Tibial artery (tissue), 4 donors: ENCODE measurements at regions not wholly inside any gene's neighbourhood (a gene's known extent, or its start where the extent isn't known, plus 50 kb on each side); places are given as distances from the start of the nearest gene placed in this dataset.

Source experiments
- DNase-seq, 2 donors: peaks; one replicate each; pipeline ENCODE4 v3.0.0-alpha.2; 2019
- H3K27ac ChIP-seq, 2 donors: fragments of 200-600 bp; sonication (generic) in 1 of 2; 1 replicate in 1 of 2; 2 replicates in 1 of 2; pipeline ENCODE4 v1.5.1; 2018 to 2019; ENCODE audit warnings: mild to moderate bottlenecking in 1 of 2
- H3K27me3 ChIP-seq, 2 donors: fragments of 200-600 bp; sonication (generic) in 1 of 2; one replicate each; pipeline versions ENCODE4 v1.5.1 to v1.6.0; 2016 to 2019
- H3K36me3 ChIP-seq, 3 donors: fragments of 200-600 bp; sonication (generic) in 2 of 3; one replicate each; pipeline ENCODE4 v1.5.1; 2016 to 2019; ENCODE audit warnings: mild to moderate bottlenecking in 2 of 3
- H3K4me1 ChIP-seq, 4 donors: fragments of 200-600 bp; sonication (generic) in 2 of 4; 1 replicate in 3 of 4; 2 replicates in 1 of 4; pipeline ENCODE4 v1.5.1; 2016 to 2019
- H3K4me3 ChIP-seq, 2 donors: fragments of 200-600 bp; sonication (generic) in 1 of 2; 1 replicate in 1 of 2; 2 replicates in 1 of 2; pipeline ENCODE4 v1.5.1; 2018 to 2019; ENCODE audit warnings: mild to moderate bottlenecking in 2 of 2
- H3K9me3 ChIP-seq, 3 donors: fragments of 200-600 bp; sonication (generic) in 1 of 3; one replicate each; pipeline ENCODE4 v1.5.1; 2016 to 2019
- intact Hi-C: fragments of 100-400 bp; cut with DNase I; formaldehyde crosslinking; loops from one replicate; pipeline ENCODE4 v1.15.0; 2023; ENCODE audit warnings: low total_unique reads
- TF ChIP-seq, protein P1 (sequence below), 2 experiments: fragments of 200-600 bp in 1 of 2; fragments of 450-650 bp in 1 of 2; IDR thresholded peaks; one replicate each; pipeline ENCODE4 v1.5.1; 2017 to 2019; ENCODE audit warnings: antibody characterized with exemption in 2 of 2, mild to moderate bottlenecking in 1 of 2, moderate library complexity in 1 of 2

DNA sequence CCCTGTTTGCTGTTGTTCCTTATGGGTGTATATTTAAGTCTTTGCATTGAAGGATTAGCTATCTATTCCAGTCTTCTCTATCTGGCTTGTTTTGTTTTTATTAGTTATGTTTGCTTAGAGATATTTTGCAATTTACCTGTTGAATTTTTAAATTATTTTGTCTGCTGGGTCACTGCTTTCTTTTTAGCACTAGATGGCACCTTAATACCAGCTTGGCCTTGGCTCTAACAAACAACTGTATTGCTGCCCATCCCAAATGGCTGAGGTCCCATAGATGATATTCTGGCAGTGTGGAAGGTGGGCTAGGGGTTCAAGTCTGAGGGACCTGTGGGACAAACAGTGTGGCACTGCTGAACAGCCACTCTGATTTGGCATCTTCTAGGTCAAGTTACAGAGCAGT lies 144.0 kb upstream of the FBXO33 start:
- peaks cover 0 to 6% (median 0%) of the 10 kb centered on the region in 3 donors for H3K36me3 ChIP-seq
- no peak overlapping the region for H3K4me3 ChIP-seq
- TF ChIP-seq, protein P1, sequence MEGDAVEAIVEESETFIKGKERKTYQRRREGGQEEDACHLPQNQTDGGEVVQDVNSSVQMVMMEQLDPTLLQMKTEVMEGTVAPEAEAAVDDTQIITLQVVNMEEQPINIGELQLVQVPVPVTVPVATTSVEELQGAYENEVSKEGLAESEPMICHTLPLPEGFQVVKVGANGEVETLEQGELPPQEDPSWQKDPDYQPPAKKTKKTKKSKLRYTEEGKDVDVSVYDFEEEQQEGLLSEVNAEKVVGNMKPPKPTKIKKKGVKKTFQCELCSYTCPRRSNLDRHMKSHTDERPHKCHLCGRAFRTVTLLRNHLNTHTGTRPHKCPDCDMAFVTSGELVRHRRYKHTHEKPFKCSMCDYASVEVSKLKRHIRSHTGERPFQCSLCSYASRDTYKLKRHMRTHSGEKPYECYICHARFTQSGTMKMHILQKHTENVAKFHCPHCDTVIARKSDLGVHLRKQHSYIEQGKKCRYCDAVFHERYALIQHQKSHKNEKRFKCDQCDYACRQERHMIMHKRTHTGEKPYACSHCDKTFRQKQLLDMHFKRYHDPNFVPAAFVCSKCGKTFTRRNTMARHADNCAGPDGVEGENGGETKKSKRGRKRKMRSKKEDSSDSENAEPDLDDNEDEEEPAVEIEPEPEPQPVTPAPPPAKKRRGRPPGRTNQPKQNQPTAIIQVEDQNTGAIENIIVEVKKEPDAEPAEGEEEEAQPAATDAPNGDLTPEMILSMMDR (IDR thresholded peaks at IDR 0.05), result no peak
- H3K27ac ChIP-seq, result no peak overlapping the region
- intact Hi-C loops, result no loop called here
- no peaks in the 10 kb centered on the region for H3K4me1 ChIP-seq
- H3K9me3 ChIP-seq, result peaks cover 0 to 8% (median 4%) of the 10 kb centered on the region in 3 donors
- no peaks in the 10 kb centered on the region for H3K27me3 ChIP-seq
- no peak for DNase-seq

DNA sequence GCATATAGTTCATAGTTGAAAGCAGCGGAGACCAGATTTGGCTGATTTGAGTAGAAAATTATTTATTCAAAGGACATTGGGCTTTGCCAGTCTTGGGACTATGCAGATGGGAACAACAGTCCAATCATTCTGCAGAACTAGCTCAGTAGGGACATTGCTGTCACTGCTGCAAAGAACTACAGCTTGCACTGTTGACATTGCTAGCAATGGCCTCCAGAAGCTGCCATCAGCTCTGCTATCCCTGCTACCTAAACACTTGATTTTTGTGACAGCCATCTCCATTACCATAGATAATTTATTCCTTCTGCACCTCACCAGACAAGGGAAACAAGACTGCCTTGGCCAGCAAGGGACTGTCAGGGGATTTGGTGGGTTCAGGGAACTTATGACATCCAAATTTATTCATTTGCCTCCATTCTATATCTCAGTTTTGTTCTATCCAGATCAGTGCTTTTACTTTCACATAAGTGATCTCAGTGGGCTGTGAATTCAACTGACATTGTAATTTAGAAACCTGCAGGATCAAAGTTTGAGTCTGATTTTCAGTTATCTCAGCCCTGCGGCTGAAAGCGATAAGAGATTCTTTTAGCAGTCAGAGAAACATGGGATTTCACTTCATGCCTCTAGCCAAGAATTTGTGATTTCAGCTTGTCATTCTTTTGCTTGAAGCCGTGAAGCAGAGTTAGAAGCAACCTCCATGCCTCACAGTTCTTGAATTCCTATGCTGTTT lies 136.7 kb upstream of the FBXO33 start:
- TF ChIP-seq, protein P1 (IDR thresholded peaks at IDR 0.05), result no peak
- no peaks in the 10 kb centered on the region for H3K36me3 ChIP-seq
- peaks cover 0 to 6% (median 0%) of the 10 kb centered on the region in 4 donors for H3K4me1 ChIP-seq
- no peaks in the 10 kb centered on the region for H3K27me3 ChIP-seq
- intact Hi-C loops, result no loop called here
- no peak for DNase-seq
- H3K9me3 ChIP-seq, result no peaks in the 10 kb centered on the region
- H3K4me3 ChIP-seq, result no peak overlapping the region
- no peak overlapping the region for H3K27ac ChIP-seq

DNA sequence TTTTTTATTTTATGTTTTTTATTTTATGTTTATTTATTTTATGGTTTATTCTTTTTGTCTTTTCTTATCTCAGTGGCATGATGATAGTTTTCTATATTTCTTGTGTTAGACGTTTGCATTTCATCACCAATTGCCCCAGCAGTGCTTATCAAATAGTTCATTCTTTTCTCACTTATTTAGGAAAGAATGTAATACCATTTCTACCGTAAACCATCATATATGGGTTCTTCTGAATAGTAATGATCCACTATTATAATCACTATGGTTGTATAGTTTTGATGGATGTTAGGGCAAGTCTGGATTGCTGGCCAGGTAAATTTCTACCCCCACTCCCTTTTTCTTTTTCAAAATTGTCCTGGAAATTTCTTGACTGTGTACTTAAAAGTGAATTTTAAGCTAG lies 134.6 kb upstream of the FBXO33 start:
- intact Hi-C loops, result no loop called here
- Histone ChIP-seq H3K27me3 (no peaks in the 10 kb centered on the region), H3K27ac (no peak overlapping the region), H3K4me3 (no peak overlapping the region), H3K4me1 (peaks cover 0 to 14% (median 2%) of the 10 kb centered on the region in 4 donors), H3K36me3 (no peaks in the 10 kb centered on the region), H3K9me3 (no peaks in the 10 kb centered on the region)
- no peak for DNase-seq
- TF ChIP-seq, protein P1 (IDR thresholded peaks at IDR 0.05), result no peak

DNA sequence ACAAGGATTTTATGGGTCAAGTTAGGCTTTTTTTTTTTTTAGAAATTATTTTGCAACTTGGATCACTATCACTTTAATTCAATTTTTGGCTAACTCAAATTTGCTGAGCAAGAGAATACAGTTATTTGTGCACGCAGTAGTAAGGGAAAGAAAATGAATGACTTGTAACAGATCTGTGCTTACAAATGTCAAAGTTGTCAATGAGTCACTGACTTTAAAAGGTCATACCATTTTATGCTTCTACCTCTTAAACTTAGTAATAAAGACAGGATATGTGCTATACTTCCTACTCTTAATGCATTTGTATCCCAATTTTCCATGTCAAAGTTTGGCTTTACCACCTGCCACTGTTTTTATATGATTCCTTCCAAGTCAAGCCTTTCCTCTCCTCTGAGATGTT lies 131.1 kb upstream of the FBXO33 start:
- H3K9me3 ChIP-seq, result peaks cover 0 to 15% (median 4%) of the 10 kb centered on the region in 3 donors
- intact Hi-C loops, result no loop called here
- no peak for DNase-seq
- TF ChIP-seq, protein P1 (IDR thresholded peaks at IDR 0.05), result no peak
- no peak overlapping the region for H3K27ac ChIP-seq
- no peaks in the 10 kb centered on the region for H3K36me3 ChIP-seq
- no peaks in the 10 kb centered on the region for H3K27me3 ChIP-seq
- no peak overlapping the region for H3K4me3 ChIP-seq
- H3K4me1 ChIP-seq, result peaks cover 0 to 8% (median 2%) of the 10 kb centered on the region in 4 donors

DNA sequence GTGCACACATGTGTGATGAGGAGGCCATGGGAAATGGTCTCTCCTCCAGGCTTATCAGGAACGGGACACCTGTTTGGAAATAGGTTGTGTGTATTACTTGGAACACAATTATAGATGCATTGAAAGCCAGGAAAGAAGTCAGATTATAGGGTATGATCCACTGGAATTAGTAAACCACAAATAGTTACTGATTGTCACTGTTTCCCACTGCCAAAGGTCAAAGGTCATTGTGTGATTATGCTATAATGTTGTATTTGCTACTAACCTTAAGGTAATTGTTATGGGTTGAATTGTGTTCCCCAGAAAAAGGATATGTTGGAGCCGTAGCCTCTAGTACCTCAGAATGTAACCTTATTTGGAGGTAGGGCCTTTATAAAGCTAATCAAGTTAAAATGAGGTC lies 129.9 kb upstream of the FBXO33 start:
- TF ChIP-seq, protein P1 (IDR thresholded peaks at IDR 0.05), result no peak
- intact Hi-C loops, result no loop called here

More for the DNA sequence above, 129.9 kb upstream of the FBXO33 start:
- DNase-seq, result no peak
- no peaks in the 10 kb centered on the region for H3K36me3 ChIP-seq
- H3K9me3 ChIP-seq, result peaks cover 0 to 20% (median 4%) of the 10 kb centered on the region in 3 donors
- H3K27ac ChIP-seq, result no peak overlapping the region
- no peaks in the 10 kb centered on the region for H3K27me3 ChIP-seq
- no peak overlapping the region for H3K4me3 ChIP-seq
- peaks cover 0 to 8% (median 2%) of the 10 kb centered on the region in 4 donors for H3K4me1 ChIP-seq
